Loucy (cell line): ENCODE measurements at regions not wholly inside any gene's neighbourhood (a gene's known extent, or its start where the extent isn't known, plus 50 kb on each side); places are given as distances from the start of the nearest gene placed in this dataset.

Experiments
- H2AFZ ChIP-seq: fragments of 200-600 bp; sonication (generic); 2 replicates; pipeline ENCODE4 v1.6.0; 2016; ENCODE audit warnings: antibody characterized with exemption, mild to moderate bottlenecking, low read length, moderate library complexity
- H3F3A ChIP-seq: fragments of 200-600 bp; 2 replicates; pipeline ENCODE4 v1.6.0; 2016; ENCODE audit warnings: antibody characterized with exemption, low read depth, mild to moderate bottlenecking
- H3K27me3 ChIP-seq: fragments of 200-600 bp; sonication (generic); 2 replicates; pipeline ENCODE4 v1.6.1; 2014; ENCODE audit warnings: low read length, mild to moderate bottlenecking; ENCODE audit not compliant: insufficient read depth, poor library complexity, severe bottlenecking
- H3K36me3 ChIP-seq: fragments of 200-600 bp; sonication (generic); 2 replicates; pipeline ENCODE4 v1.6.1; 2016; ENCODE audit warnings: low read length; ENCODE audit not compliant: insufficient read depth
- H3K4me1 ChIP-seq: fragments of 200-600 bp; sonication (generic); 2 replicates; pipeline ENCODE4 v1.5.1; 2014; ENCODE audit warnings: low read length, mild to moderate bottlenecking; ENCODE audit not compliant: insufficient read depth, poor library complexity, severe bottlenecking
- H3K4me2 ChIP-seq: fragments of 200-600 bp; sonication (generic); 2 replicates; pipeline ENCODE4 v1.6.0; 2014; ENCODE audit warnings: antibody characterized with exemption, low read length, low read depth, mild to moderate bottlenecking; ENCODE audit not compliant: poor library complexity, severe bottlenecking
- H3K4me3 ChIP-seq: fragments of 200-600 bp; sonication (generic); 2 replicates; pipeline ENCODE4 v1.5.1; 2014; ENCODE audit warnings: low read length, mild to moderate bottlenecking, mixed read lengths; ENCODE audit not compliant: poor library complexity, severe bottlenecking
- H3K79me2 ChIP-seq: fragments of 200-600 bp; sonication (generic); 2 replicates; pipeline ENCODE4 v1.6.1; 2014; ENCODE audit warnings: low read length; ENCODE audit not compliant: insufficient read depth
- H3K9ac ChIP-seq: fragments of 200-600 bp; sonication (generic); 2 replicates; pipeline ENCODE4 v1.6.0; 2014; ENCODE audit warnings: mild to moderate bottlenecking, low read depth, low read length, moderate library complexity; ENCODE audit not compliant: poor library complexity, severe bottlenecking
- H3K9me2 ChIP-seq: fragments of 200-600 bp; sonication (generic); replicated peaks from 2 replicates; pipeline ENCODE4 v1.6.1; 2016; ENCODE audit warnings: low read depth, low read length, mixed read lengths
- H3K9me3 ChIP-seq: fragments of 200-600 bp; sonication (generic); 2 replicates; pipeline ENCODE4 v1.6.1; 2014; ENCODE audit warnings: mild to moderate bottlenecking, antibody characterized with exemption, low read length, low read depth; ENCODE audit not compliant: insufficient read depth
- H4K20me1 ChIP-seq: fragments of 200-600 bp; sonication (generic); 2 replicates; pipeline ENCODE4 v1.6.0; 2014; ENCODE audit warnings: antibody characterized with exemption, low read length, mild to moderate bottlenecking; ENCODE audit not compliant: insufficient read depth, poor library complexity, severe bottlenecking
- CTCF ChIP-seq: fragments of 200-600 bp; sonication (generic); conservative IDR thresholded peaks from 2 replicates; pipeline ENCODE4 v1.5.1; 2014; ENCODE audit warnings: mild to moderate bottlenecking, antibody characterized with exemption, low read length
- EZH2phosphoT487 ChIP-seq: fragments of 200-600 bp; IDR thresholded peaks from 2 replicates; pipeline ENCODE4 v1.6.1; 2018; ENCODE audit warnings: antibody characterized with exemption, mild to moderate bottlenecking, moderate library complexity, borderline replicate concordance

DNA sequence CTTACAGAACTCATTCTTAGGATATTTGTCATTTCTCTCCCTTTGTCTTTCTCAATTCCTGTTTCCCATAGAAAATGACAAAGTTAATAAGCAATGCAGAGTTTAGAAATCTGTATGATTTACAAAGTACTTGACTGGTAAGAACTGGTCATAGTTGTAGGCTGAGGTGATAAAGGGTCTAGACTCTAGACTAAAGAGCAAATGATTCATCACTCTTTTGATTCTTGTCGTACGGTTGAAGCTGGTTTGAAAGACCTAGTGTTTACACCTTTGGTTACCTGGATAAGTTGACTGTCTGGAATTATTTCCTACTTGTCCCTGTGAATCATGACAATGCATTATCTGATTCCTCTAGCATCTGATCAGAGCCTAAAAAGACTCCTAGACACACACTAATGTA lies 58.9 kb upstream of the TP63 start:
- Histone ChIP-seq H3K79me2 (no peaks in the 10 kb centered on the region), H2AFZ (0 out of 2 replicates have a peak overlapping the region, but pooled peaks have one; percentile 46), H3K4me2 (no peak overlapping the region), H3K36me3 (no peaks in the 10 kb centered on the region), H4K20me1 (no peaks in the 10 kb centered on the region), H3K27me3 (no peaks in the 10 kb centered on the region), H3K4me3 (no peak overlapping the region), H3F3A (no peaks in the 10 kb centered on the region), H3K4me1 (peaks cover 24% of the 10 kb centered on the region), H3K9me3 (no peaks in the 10 kb centered on the region), H3K9me2 (no peaks in the 10 kb centered on the region), H3K9ac (no peak overlapping the region)
- TF ChIP-seq CTCF (no peak), EZH2phosphoT487 (no peak)

GRCh38 chr3:189573004-189573403 lies 58.2 kb upstream of the TP63 start:
- H2AFZ ChIP-seq: peak overlapping the region; percentile 46; the same call in 1 of the 2 replicates
- H3K4me1 ChIP-seq: peaks cover 16% of the 10 kb centered on the region

GRCh38 chr3:189576486-189576885 lies 54.7 kb upstream of the TP63 start:
- H3F3A ChIP-seq: no peaks in the 10 kb centered on the region
- H3K9ac ChIP-seq: no peak overlapping the region
- H4K20me1 ChIP-seq: no peaks in the 10 kb centered on the region

More at GRCh38 chr3:189573004-189573403, 58.2 kb upstream of the TP63 start:
- TF ChIP-seq CTCF (no peak), EZH2phosphoT487 (no peak)
- Histone ChIP-seq H4K20me1 (no peaks in the 10 kb centered on the region), H3K9me3 (no peaks in the 10 kb centered on the region), H3K4me3 (no peak overlapping the region), H3F3A (no peaks in the 10 kb centered on the region), H3K9ac (no peak overlapping the region), H3K79me2 (no peaks in the 10 kb centered on the region), H3K36me3 (no peaks in the 10 kb centered on the region), H3K27me3 (no peaks in the 10 kb centered on the region), H3K9me2 (no peaks in the 10 kb centered on the region), H3K4me2 (no peak overlapping the region)

More at GRCh38 chr3:189576486-189576885, 54.7 kb upstream of the TP63 start:
- Histone ChIP-seq H3K27me3 (no peaks in the 10 kb centered on the region), H3K36me3 (no peaks in the 10 kb centered on the region), H2AFZ (no peak overlapping the region), H3K4me1 (no peaks in the 10 kb centered on the region), H3K9me3 (no peaks in the 10 kb centered on the region), H3K4me2 (no peak overlapping the region), H3K79me2 (no peaks in the 10 kb centered on the region), H3K9me2 (no peaks in the 10 kb centered on the region), H3K4me3 (no peak overlapping the region)
- TF ChIP-seq CTCF: no peak
- TF ChIP-seq EZH2phosphoT487: no peak
